A673 (cell line): ENCODE measurements at regions not wholly inside any gene's neighbourhood (a gene's known extent, or its start where the extent isn't known, plus 50 kb on each side); places are given as distances from the start of the nearest gene placed in this dataset.

Source experiments
- CTCF ChIP-seq: fragments of 300-800, 200-600 bp; sonication (generic); conservative IDR thresholded peaks from 2 replicates; pipeline ENCODE4 v1.5.1; 2017; ENCODE audit warnings: low read depth, mild to moderate bottlenecking, antibody characterized with exemption, low read length, moderate library complexity, mixed read lengths
- EZH2 ChIP-seq: fragments of 200-600 bp; sonication (generic); IDR thresholded peaks from 2 replicates; pipeline ENCODE4 v1.6.1; 2017; ENCODE audit warnings: borderline replicate concordance, low read depth, mild to moderate bottlenecking, mixed read lengths, antibody characterized with exemption, low read length; ENCODE audit not compliant: poor library complexity, severe bottlenecking

DNA sequence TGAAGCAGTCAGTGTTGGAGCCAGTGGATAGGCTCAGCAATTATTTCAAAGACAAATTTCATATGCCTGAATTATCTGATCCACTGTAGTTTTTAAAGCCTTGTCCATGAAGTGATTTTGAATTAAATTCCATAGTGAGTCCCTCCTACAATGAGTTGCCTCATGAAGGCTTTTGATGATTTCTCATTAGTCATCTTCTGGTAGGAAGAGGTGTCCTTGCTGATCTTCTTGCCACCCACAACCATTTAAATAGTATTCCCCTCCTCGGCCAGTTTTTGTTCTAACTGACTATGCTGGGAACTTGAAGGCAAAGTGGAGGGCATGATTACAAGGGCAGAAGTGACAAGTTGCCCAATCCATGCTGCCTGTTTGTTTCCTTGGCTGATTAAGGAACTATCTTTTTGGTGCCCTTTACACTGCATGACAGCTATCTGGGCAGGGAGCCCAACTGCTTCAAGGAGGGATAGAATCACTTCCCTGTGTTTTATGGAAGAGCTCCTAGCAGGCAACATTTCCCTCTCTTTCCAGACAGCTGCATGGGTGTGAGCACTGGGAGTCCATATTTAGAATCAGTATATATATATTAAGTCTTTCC is 617.5 kb downstream of the ZPLD1 start:
- TF ChIP-seq CTCF (no peak), EZH2 (no peak)
